ENCODE measurements at regions not wholly inside any gene's neighbourhood (a gene's known extent, or its start where the extent isn't known, plus 50 kb on each side); places are given as distances from the start of the nearest gene placed in this dataset.

DNA sequence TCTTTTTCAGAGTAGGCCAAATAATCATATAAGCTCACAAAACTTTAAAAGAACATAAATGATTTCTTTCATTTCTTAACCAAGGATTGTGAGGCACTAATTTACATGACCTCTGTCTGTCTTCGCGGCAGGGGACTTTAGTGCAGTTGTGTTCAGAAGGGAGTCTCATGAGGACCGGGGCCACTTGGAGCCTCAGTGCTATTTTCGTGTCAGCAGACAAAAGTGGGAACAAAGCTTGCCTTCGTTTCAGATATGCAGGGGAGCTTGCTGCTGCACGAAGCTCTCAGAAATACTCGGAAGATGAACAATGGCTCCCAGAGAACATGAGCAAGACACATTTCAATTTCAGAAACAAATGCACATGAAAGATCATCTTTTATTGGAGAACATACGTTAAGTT lies 497.0 kb downstream of the CDH26 start:
- no peak overlapping the region for H4K8ac ChIP-seq (ENCODE audit: extremely low read depth, insufficient read depth, low read length)
- no peaks in the 10 kb centered on the region for H4K20me1 ChIP-seq (replicated peaks in 1 of 2; ENCODE audit: control insufficient read depth in 1 of 2, insufficient read depth in 2 of 2, low read length in 2 of 2)
- H2BK120ac ChIP-seq (replicated peaks; ENCODE audit: low read depth, low read length), result no peak overlapping the region
- no peak overlapping the region for H3K27ac ChIP-seq (ENCODE audit: low read depth, low read length)
- no peak overlapping the region for H4K5ac ChIP-seq (ENCODE audit: insufficient read length, low read depth, low read length)
- no peak overlapping the region for H2BK15ac ChIP-seq (ENCODE audit: low read length)
- H2BK5ac ChIP-seq (ENCODE audit: low read depth, low read length), result no peak overlapping the region
- H3K4me1 ChIP-seq (replicated peaks in 1 of 4; ENCODE audit: control insufficient read depth in 3 of 4, insufficient read depth in 4 of 4, low read length in 3 of 4), result no peaks in the 10 kb centered on the region
- H2BK12ac ChIP-seq (ENCODE audit: low read depth, low read length), result no peak overlapping the region
- ChIA-PET CTCF (ENCODE audit: partially characterized antibody) (interaction anchor here (0.6 to 5.8 kb wide), 8 partner anchors 13 to 959 kb away, joined by 3 to 40 read pairs (median 6); no protein-coding TSS in a partner anchor), POLR2A (ENCODE audit: partially characterized antibody) (no interaction called here)
- H3K56ac ChIP-seq (replicated peaks; ENCODE audit: insufficient read length, low read depth, low read length), result no peak overlapping the region
- H3K79me1 ChIP-seq (ENCODE audit: low read depth, low read length), result no peaks in the 10 kb centered on the region
- H4K91ac ChIP-seq (replicated peaks; ENCODE audit: insufficient read length, low read length), result no peak overlapping the region
- no peaks in the 10 kb centered on the region for H3K79me2 ChIP-seq (ENCODE audit: control insufficient read depth in 1 of 2, insufficient read depth in 2 of 2, low read length in 2 of 2)
- no peak overlapping the region for H3K4me3 ChIP-seq (ENCODE audit: extremely low read depth in 1 of 4, insufficient read depth in 2 of 4, low read depth in 3 of 4, low read length in 4 of 4)
- no peaks in the 10 kb centered on the region; a peak in 3 of 7 replicates for H3K27me3 ChIP-seq (replicated peaks in 1 of 4; ENCODE audit: control insufficient read depth in 3 of 4, extremely low read depth in 1 of 4, insufficient read depth in 3 of 4, low read length in 3 of 4)
- H3K14ac ChIP-seq (ENCODE audit: insufficient read length), result no peak overlapping the region
- no peaks in the 10 kb centered on the region for H3K23me2 ChIP-seq (ENCODE audit: low read depth, low read length)
- no peak overlapping the region for H2AFZ ChIP-seq (ENCODE audit: low read length)
- no peak overlapping the region for H3K23ac ChIP-seq (ENCODE audit: insufficient read length)
- no peaks in the 10 kb centered on the region for H3K9me3 ChIP-seq (ENCODE audit: insufficient read depth in 2 of 2, low read depth in 1 of 2, low read length in 1 of 2)
- H3K9ac ChIP-seq (replicated peaks in 1 of 4; ENCODE audit: extremely low read depth in 1 of 4, low read depth in 3 of 4, low read length in 3 of 4), result no peak overlapping the region; a peak in 1 of 7 replicates
- H2AK5ac ChIP-seq (ENCODE audit: low read depth, low read length), result no peak overlapping the region
- no peak overlapping the region for H3K4ac ChIP-seq (replicated peaks; ENCODE audit: insufficient read length, low read depth, low read length)
- no peak overlapping the region for H3K18ac ChIP-seq (ENCODE audit: extremely low read depth, low read length)
- FAIRE-seq (no peak), DNase-seq (ENCODE audit: low read depth in 1 of 2, low spot score in 2 of 2) (no peak)
- 95% methylated on average over 8 of the region's 8 CpGs; no CpG with 5 or more reads in 1 of the 2 experiments for WGBS, 2 experiments (ENCODE audit: extremely low coverage in 1 of 2, insufficient coverage in 1 of 2, insufficient read length in 1 of 2, insufficient replicate concordance in 2 of 2, low coverage in 1 of 2, low lambda C conversion rate in 2 of 2, missing lambda C conversion rate in 1 of 2)
- no peak overlapping the region for H2BK20ac ChIP-seq (ENCODE audit: low read length)
- H3K4me2 ChIP-seq (ENCODE audit: insufficient read depth in 1 of 2, low read depth in 2 of 2, low read length in 2 of 2), result no peak overlapping the region
- H3K36me3 ChIP-seq (ENCODE audit: control insufficient read depth in 2 of 4, insufficient read depth in 4 of 4, low read length in 3 of 4), result no peaks in the 10 kb centered on the region
- no peak for TF ChIP-seq SRF (IDR thresholded peaks at IDR 0.05; ENCODE audit: low read depth, low read length)
- TF ChIP-seq KDM5A (IDR thresholded peaks at IDR 0.05; ENCODE audit: low read length), result no peak
- TF ChIP-seq EZH2 (IDR thresholded peaks at IDR 0.05; ENCODE audit: low read depth, low read length, severe bottlenecking), result no peak
- TF ChIP-seq USF2 (IDR thresholded peaks at IDR 0.05; ENCODE audit: low read length), result no peak

Measured in H1 (cell line).